ENCODE measurements at regions not wholly inside any gene's neighbourhood (a gene's known extent, or its start where the extent isn't known, plus 50 kb on each side); places are given as distances from the start of the nearest gene placed in this dataset.

GRCh38 chr13:73479351-73479750 lies 420.5 kb downstream of the KLF5 start:
- TF ChIP-seq YY1 (IDR thresholded peaks at IDR 0.05; ENCODE audit: insufficient read depth, insufficient read length) (no peak), ZNF274 (IDR thresholded peaks at IDR 0.05; ENCODE audit: low read depth, low read length) (no peak), SUZ12 (IDR thresholded peaks at IDR 0.05; ENCODE audit: extremely low read depth, insufficient read depth, insufficient read length) (no peak)
